BJ (cell line): ENCODE measurements at regions not wholly inside any gene's neighbourhood (a gene's known extent, or its start where the extent isn't known, plus 50 kb on each side); places are given as distances from the start of the nearest gene placed in this dataset.
A peak's percentile ranks its signal among the peaks of the same experiment; 100 is the strongest.

Source experiments
- CTCF ChIA-PET: fragments of 350-600 bp; formaldehyde crosslinking; extraction: SDS; loops from one replicate; lab custom pipeline; 2021; ENCODE audit warnings: antibody characterized with exemption, inconsistent platforms; lab: Yijun Ruan, JAX
- POLR2A ChIA-PET: fragments of 300-600 bp; sonication (Branson Sonifier 250); formaldehyde crosslinking; extraction: SDS; loops from one replicate; lab custom pipeline; 2021; ENCODE audit warnings: antibody characterized with exemption; lab: Charles Lee
- DNase-seq: peaks from one replicate; pipeline ENCODE4 v3.0.0-alpha.2; 2011; ENCODE audit warnings: low read depth
- H3K27me3 ChIP-seq: 2 replicates; pipeline ENCODE4 v1.6.0; 2011; ENCODE audit warnings: low read length; ENCODE audit not compliant: control insufficient read depth, insufficient read depth
- H3K36me3 ChIP-seq: 2 replicates; pipeline ENCODE4 v1.5.1; 2011; ENCODE audit warnings: low read length; ENCODE audit not compliant: control insufficient read depth, insufficient read depth
- H3K4me3 ChIP-seq: 2 replicates; pipeline ENCODE4 v1.5.1; 2011; ENCODE audit warnings: low read depth, mild to moderate bottlenecking, control low read depth, low read length
- CTCF ChIP-seq: IDR thresholded peaks from 2 replicates; pipeline ENCODE4 v1.5.1; 2011; ENCODE audit warnings: low read depth, mild to moderate bottlenecking, control low read depth, inconsistent platforms, low read length, moderate library complexity; ENCODE audit not compliant: insufficient read depth

GRCh38 chr3:124453189-124453588 lies 277.1 kb upstream of the UMPS start:
- H3K4me3 ChIP-seq: no peak overlapping the region
- ChIA-PET POLR2A (no interaction called here), CTCF (interaction anchor here (0.6 to 1.6 kb wide), 2 partner anchors 15 to 558 kb away, joined by 3 to 7 read pairs; no protein-coding TSS in a partner anchor)
- no peaks in the 10 kb centered on the region; the same call in 1 of the 2 replicates for H3K27me3 ChIP-seq
- H3K36me3 ChIP-seq: no peaks in the 10 kb centered on the region
- DNase-seq: no peak
- TF ChIP-seq CTCF: no peak

GRCh38 chr3:124455891-124456290 lies 274.4 kb upstream of the UMPS start:
- ChIA-PET CTCF (interaction anchor here (1.0 to 1.9 kb wide), 2 partner anchors 8 to 12 kb away, joined by 5 to 15 read pairs; no protein-coding TSS in a partner anchor), POLR2A (interaction anchor here (0.6 kb wide), 1 partner anchor 295 kb away, joined by 3 read pairs; no protein-coding TSS in a partner anchor)
- H3K4me3 ChIP-seq: no peak overlapping the region
- peak; percentile 12 for DNase-seq
- no peak for TF ChIP-seq CTCF
- no peaks in the 10 kb centered on the region; the same call in 1 of the 2 replicates for H3K27me3 ChIP-seq
- H3K36me3 ChIP-seq: no peaks in the 10 kb centered on the region

GRCh38 chr3:124456506-124456905 lies 273.7 kb upstream of the UMPS start:
- CTCF ChIA-PET: interaction anchor here (1.0 to 1.9 kb wide), 3 partner anchors 8 to 105 kb away, joined by 3 to 15 read pairs (median 5); no protein-coding TSS in a partner anchor
- no peak overlapping the region for H3K4me3 ChIP-seq
- H3K36me3 ChIP-seq: no peaks in the 10 kb centered on the region
- H3K27me3 ChIP-seq: no peaks in the 10 kb centered on the region; the same call in 1 of the 2 replicates
- POLR2A ChIA-PET: no interaction called here
- DNase-seq: no peak
- no peak for TF ChIP-seq CTCF

- CTCF ChIA-PET: interaction anchor here (2.1 to 3.6 kb wide), 3 partner anchors 8 to 108 kb away, joined by 5 to 21 read pairs (median 10); no protein-coding TSS in a partner anchor
Measured at GRCh38 chr3:124459678-124460077, 270.6 kb upstream of the UMPS start.

GRCh38 chr3:124461126-124461525 lies 269.1 kb upstream of the UMPS start:
- no peak for TF ChIP-seq CTCF
- Histone ChIP-seq H3K27me3 (no peaks in the 10 kb centered on the region), H3K36me3 (no peaks in the 10 kb centered on the region), H3K4me3 (no peak overlapping the region)
- CTCF ChIA-PET: no interaction called here
- POLR2A ChIA-PET: no interaction called here
- DNase-seq: no peak

More at GRCh38 chr3:124459678-124460077, 270.6 kb upstream of the UMPS start:
- H3K4me3 ChIP-seq: no peak overlapping the region
- no peak for DNase-seq
- TF ChIP-seq CTCF: no peak
- no peaks in the 10 kb centered on the region for H3K27me3 ChIP-seq
- H3K36me3 ChIP-seq: no peaks in the 10 kb centered on the region
- POLR2A ChIA-PET: no interaction called here
